ENCODE measurements at regions not wholly inside any gene's neighbourhood (a gene's known extent, or its start where the extent isn't known, plus 50 kb on each side); places are given as distances from the start of the nearest gene placed in this dataset.

- DNase-seq: no peak
- Histone ChIP-seq H3K14ac (ENCODE audit: insufficient read depth, low read length) (no peak overlapping the region), H4K5ac (ENCODE audit: insufficient read length, low read depth, low read length) (no peak overlapping the region), H2BK120ac (ENCODE audit: low read depth, low read length, poor library complexity, severe bottlenecking) (no peak overlapping the region), H3K4me1 (ENCODE audit: insufficient read depth, low read length) (no peaks in the 10 kb centered on the region), H3T11ph (ENCODE audit: low read length) (no peak overlapping the region), H3K23ac (ENCODE audit: insufficient read length, low read depth, low read length) (no peak overlapping the region), H3K79me1 (ENCODE audit: insufficient read depth, low read depth, low read length, poor library complexity, severe bottlenecking) (no peaks in the 10 kb centered on the region), H3K9ac (ENCODE audit: extremely low read depth, insufficient read length, low read length) (no peak overlapping the region), H3K27me3 (ENCODE audit: insufficient read depth, low read length) (no peaks in the 10 kb centered on the region), H3K4ac (ENCODE audit: low read depth, low read length) (no peak overlapping the region), H3K4me2 (ENCODE audit: insufficient read depth, insufficient read length, low read length) (no peak overlapping the region), H2BK12ac (ENCODE audit: insufficient read length, low read depth, low read length) (no peak overlapping the region), H2BK15ac (ENCODE audit: low read depth, low read length) (no peak overlapping the region), H4K91ac (ENCODE audit: insufficient read length, low read depth, low read length) (no peak overlapping the region), H4K8ac (replicated peaks; ENCODE audit: insufficient read length, low read depth, low read length) (no peak overlapping the region), H4K20me1 (ENCODE audit: control insufficient read depth, insufficient read depth, insufficient read length) (no peaks in the 10 kb centered on the region), H2BK20ac (ENCODE audit: low read depth, low read length, poor library complexity, severe bottlenecking) (no peak overlapping the region), H2AK5ac (ENCODE audit: insufficient read length, low read length) (no peak overlapping the region), H3K18ac (ENCODE audit: insufficient read length, low read depth, low read length) (no peak overlapping the region), H3K23me2 (ENCODE audit: insufficient read length, low read depth, low read length, poor library complexity, severe bottlenecking) (no peaks in the 10 kb centered on the region), H3K27ac (ENCODE audit: insufficient read length, low read depth, low read length) (no peak overlapping the region), H2BK5ac (ENCODE audit: insufficient read length, low read length) (no peak overlapping the region), H3K56ac (ENCODE audit: insufficient read length, low read depth, low read length) (no peak overlapping the region), H3K9me3 (ENCODE audit: control insufficient read depth, low read depth, low read length) (no peaks in the 10 kb centered on the region), H2AFZ (ENCODE audit: low read length) (no peak overlapping the region), H3K79me2 (ENCODE audit: insufficient read depth, low read length) (no peaks in the 10 kb centered on the region)
- no peak overlapping the region for H3K4me3 Mint-ChIP-seq
- TF ChIP-seq, protein P1, sequence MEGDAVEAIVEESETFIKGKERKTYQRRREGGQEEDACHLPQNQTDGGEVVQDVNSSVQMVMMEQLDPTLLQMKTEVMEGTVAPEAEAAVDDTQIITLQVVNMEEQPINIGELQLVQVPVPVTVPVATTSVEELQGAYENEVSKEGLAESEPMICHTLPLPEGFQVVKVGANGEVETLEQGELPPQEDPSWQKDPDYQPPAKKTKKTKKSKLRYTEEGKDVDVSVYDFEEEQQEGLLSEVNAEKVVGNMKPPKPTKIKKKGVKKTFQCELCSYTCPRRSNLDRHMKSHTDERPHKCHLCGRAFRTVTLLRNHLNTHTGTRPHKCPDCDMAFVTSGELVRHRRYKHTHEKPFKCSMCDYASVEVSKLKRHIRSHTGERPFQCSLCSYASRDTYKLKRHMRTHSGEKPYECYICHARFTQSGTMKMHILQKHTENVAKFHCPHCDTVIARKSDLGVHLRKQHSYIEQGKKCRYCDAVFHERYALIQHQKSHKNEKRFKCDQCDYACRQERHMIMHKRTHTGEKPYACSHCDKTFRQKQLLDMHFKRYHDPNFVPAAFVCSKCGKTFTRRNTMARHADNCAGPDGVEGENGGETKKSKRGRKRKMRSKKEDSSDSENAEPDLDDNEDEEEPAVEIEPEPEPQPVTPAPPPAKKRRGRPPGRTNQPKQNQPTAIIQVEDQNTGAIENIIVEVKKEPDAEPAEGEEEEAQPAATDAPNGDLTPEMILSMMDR (conservative IDR thresholded peaks at IDR 0.05): no peak
- H3K36me3 Mint-ChIP-seq (ENCODE audit: insufficient read depth in 1 of 3, low read depth in 3 of 3): no peaks in the 10 kb centered on the region; a peak in 1 of 7 replicates
- H3K4me1 Mint-ChIP-seq: peaks cover 3 to 7% of the 10 kb centered on the region in 2 experiments; a peak in 2 of 4 replicates
- peaks cover 16 to 39% of the 10 kb centered on the region in 2 experiments for H3K9me3 Mint-ChIP-seq
- WGBS (ENCODE audit: extremely low coverage, insufficient read length, low lambda C conversion rate): no CpG with 5 or more reads among the region's 2 CpGs
- H3K27me3 Mint-ChIP-seq (ENCODE audit: low read depth): no peaks in the 10 kb centered on the region; the same call in 1 of the 2 replicates
- no peak overlapping the region for H3K27ac Mint-ChIP-seq
These were observed 147.8 kb upstream of the SRD5A2 start for GRCh38 chr2:31728406-31729064.

Measured in H9 (cell line).